GM10266 (cell line): ENCODE measurements at regions not wholly inside any gene's neighbourhood (a gene's known extent, or its start where the extent isn't known, plus 50 kb on each side); places are given as distances from the start of the nearest gene placed in this dataset.

ENCODE experiments used
- DNase-seq: peaks from one replicate; pipeline ENCODE4 v3.0.0; 2012; ENCODE audit errors: extremely low spot score
- TF ChIP-seq, protein P1 (sequence below): IDR thresholded peaks from 2 replicates; pipeline ENCODE4 v1.5.1; 2012; ENCODE audit warnings: mild to moderate bottlenecking, low read depth; ENCODE audit not compliant: control insufficient read depth, insufficient read depth; ENCODE audit errors: missing control alignments

DNA sequence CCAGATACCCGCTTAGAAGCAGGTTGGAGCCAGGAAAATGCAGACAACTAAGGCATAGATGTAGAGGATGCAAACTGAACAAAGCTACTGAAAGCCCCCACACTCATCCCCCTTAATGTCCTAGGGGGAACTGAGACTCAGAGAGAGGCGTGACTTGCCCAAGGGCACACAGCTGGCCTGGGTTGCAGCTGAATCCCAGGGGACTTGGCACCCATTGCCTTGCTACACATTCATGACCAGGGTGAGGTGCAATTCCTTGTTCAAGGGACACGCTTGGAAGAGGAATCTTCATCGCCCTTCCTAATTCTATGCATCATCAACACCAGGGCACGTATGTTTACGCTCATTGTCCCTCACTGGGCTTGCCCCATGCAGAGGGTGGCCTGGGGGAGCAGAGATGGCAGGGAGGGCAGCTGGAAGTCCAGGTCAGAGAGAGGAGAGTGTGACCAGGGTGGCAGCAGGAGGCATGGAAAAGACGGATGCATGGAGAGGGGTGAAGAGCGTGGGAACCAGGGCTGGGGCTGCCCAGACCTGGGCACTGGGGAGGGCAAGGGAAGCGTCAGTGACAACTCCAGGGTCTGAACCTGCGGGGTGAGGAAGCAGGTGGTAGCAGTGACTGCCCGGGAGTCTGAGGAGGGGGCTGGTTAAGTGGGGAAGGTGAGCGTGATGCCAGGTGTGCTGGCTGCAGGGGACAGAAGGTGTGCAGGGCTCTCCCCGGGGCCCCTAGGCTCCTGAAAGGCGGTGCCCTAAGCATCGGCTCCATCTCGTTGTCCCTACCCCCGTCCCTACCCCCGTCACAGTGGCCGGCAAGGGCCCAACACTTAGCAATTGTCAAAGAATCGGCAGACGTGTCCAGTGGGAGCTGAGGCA is 267.1 kb upstream of the TNRC6C start:
- DNase-seq = no peak
- TF ChIP-seq, protein P1, sequence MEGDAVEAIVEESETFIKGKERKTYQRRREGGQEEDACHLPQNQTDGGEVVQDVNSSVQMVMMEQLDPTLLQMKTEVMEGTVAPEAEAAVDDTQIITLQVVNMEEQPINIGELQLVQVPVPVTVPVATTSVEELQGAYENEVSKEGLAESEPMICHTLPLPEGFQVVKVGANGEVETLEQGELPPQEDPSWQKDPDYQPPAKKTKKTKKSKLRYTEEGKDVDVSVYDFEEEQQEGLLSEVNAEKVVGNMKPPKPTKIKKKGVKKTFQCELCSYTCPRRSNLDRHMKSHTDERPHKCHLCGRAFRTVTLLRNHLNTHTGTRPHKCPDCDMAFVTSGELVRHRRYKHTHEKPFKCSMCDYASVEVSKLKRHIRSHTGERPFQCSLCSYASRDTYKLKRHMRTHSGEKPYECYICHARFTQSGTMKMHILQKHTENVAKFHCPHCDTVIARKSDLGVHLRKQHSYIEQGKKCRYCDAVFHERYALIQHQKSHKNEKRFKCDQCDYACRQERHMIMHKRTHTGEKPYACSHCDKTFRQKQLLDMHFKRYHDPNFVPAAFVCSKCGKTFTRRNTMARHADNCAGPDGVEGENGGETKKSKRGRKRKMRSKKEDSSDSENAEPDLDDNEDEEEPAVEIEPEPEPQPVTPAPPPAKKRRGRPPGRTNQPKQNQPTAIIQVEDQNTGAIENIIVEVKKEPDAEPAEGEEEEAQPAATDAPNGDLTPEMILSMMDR = no peak

DNA sequence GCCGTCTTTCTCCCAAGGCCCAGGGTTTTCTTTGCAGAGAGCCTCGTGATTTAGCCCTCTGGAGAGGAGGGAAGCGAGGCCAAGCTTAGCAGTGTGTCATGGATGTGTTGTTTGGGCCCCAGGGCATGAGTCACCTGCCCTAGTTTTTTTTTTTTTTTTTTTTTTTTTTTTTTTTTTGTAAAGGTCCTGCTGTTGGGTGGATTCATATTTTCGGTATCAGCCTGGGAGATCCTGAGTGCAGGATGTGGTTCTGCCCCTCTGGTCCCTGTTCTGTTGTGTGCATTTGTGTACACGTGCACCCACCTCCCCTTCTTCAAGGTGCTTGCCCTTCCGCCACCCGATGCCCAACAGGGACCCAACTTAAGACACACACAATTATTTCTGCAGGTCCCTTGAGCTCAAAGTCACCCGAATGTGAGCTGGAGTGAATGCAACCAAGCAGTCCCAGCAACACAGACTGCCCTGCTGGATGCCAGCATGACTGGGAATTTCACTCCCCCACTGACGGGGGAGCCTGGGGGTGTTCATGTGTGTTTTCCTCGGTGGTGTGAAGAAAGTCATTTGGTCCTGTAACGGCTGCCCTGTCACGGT is 265.8 kb upstream of the TNRC6C start:
- no peak for DNase-seq
- TF ChIP-seq, protein P1 = no peak

DNA sequence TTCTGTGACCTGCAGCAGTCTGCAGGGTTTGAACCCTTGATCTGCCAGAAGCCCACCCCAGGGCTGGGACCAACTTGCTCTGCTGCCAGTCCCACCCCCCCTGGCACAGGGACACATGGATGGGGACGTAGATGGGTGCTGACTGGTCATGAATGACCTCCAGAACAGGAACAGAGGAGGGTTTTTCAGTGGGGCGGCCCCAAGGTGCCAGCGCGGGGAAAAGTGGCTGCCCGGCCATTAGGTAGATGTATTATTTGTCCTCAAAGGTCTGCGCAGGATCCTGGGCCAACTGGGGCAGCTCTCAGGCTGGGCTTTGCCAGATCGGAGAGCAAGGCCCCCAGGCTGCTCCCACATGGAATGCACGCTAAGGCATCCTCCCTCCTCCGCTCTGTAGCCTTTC is 265.2 kb upstream of the TNRC6C start:
- no peak for DNase-seq
- TF ChIP-seq, protein P1 = no peak

DNA sequence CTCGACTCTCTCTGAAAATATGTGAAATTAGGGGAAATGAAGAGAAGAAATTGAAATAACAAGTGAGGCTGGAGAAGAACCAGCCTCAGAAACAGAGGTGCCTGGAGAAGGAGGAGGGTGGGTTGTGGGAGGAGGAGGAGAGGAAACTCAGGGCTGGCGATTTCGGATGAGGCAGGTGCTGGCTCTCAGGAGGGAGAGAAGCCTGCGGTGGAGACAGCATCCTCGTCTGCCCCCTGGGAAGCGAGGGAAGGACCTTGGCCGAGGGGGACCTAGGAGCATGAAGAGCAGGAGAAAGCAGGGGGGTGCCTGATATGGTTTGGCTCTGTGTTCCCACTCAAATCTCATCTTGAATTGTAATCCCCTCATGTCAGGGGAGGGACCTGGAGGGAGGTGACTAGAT is 264.7 kb upstream of the TNRC6C start:
- TF ChIP-seq, protein P1 = no peak
- no peak for DNase-seq

DNA sequence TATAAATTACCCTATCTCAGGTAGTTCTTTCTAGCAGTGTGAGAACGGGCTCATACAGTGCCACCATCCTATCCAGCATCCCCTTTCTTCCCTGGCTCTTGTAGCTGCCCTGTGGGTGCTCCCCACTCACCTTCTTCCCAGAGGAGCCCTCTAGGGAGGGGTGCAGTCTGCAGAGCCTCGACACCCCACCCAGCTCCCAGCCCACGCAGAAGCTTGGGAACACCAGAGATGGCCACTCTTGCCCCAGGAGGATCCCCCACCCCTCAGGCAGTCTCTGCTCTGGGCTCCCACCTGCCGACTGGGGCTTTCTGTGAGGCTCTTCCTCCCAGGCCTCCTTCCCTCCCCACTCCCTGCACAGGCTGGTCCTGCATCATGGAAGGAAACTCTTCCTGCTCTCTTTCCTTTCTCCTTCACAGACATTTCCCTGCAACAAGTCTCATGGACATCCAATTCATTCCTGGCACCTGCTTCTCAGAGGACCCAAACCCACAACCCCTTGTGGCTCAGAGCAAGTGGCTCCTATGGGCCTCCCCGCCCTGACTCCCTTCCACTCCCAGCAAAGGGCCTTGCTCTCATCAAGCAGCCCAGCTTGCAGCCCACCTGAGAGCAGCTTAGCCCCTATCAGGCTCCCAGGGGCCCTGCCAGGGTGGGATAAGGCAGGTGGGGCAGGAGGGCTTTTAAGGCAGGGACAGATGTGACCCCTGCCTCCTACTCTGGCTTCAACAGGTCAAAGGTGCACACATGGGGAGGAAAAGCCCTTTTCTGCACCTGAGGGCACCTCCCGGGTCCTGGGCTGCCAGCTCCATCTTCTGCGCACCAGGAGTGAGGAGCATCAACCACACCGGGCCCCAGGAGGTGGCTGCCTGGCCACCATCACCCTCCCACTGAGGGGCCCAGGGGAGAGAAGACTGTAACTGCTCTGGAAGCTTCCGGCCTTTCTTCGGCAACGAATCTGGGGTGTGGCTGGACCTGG is 263.8 kb upstream of the TNRC6C start:
- DNase-seq = no peak
- TF ChIP-seq, protein P1 = no peak

DNA sequence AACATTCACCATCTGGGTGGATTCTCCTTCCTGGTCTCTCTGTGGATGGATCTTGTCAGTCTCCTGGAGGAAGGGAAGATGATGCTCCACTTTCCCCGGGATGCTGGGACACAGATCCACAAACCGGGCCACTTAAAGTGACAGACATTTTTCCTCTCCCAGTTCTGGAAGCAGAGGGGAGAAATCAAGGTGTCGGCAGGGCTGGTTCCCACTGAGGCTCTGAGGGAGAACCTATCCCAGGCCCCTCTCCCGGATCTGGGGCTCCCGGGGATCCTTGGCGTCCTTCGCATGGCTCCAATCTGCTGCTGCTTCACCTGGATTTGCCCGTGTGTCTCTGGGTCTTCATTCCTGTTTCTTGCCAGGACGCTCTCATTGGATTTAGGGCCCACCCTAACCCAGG is 263.1 kb upstream of the TNRC6C start:
- TF ChIP-seq, protein P1 = no peak

More for the DNA sequence above, 263.1 kb upstream of the TNRC6C start:
- DNase-seq = no peak
